Colonic mucosa (tissue), 4 donors: ENCODE measurements at regions not wholly inside any gene's neighbourhood (a gene's known extent, or its start where the extent isn't known, plus 50 kb on each side); places are given as distances from the start of the nearest gene placed in this dataset.

Source experiments
- DNase-seq: peaks from one replicate; pipeline ENCODE4 v3.0.0-alpha.2; 2020
- H3K27ac ChIP-seq: fragments of 200-600 bp; one replicate; pipeline ENCODE4 v1.8.0; 2021
- H3K27me3 ChIP-seq: fragments of 200-600 bp; one replicate; pipeline ENCODE4 v1.8.0; 2021
- H3K36me3 ChIP-seq: fragments of 200-600 bp; one replicate; pipeline ENCODE4 v1.8.0; 2021
- H3K4me1 ChIP-seq: fragments of 200-600 bp; one replicate; pipeline ENCODE4 v1.8.0; 2021; ENCODE audit warnings: mild to moderate bottlenecking
- H3K4me3 ChIP-seq: fragments of 200-600 bp; one replicate; pipeline ENCODE4 v1.8.0; 2021
- H3K9ac ChIP-seq, 2 donors: one replicate each; pipeline ENCODE4 v1.7.0; 2013; ENCODE audit warnings: control low read depth in 2 of 2, low read depth in 2 of 2, low read length in 2 of 2
- H3K9me3 ChIP-seq: fragments of 200-600 bp; one replicate; pipeline ENCODE4 v1.8.0; 2021
- intact Hi-C: fragments of 100-400 bp; cut with DNase I; formaldehyde crosslinking; loops from one replicate; pipeline ENCODE4 v1.14.1; 2022
- TF ChIP-seq, protein P1 (sequence below): fragments of 200-600 bp; IDR thresholded peaks from one replicate; pipeline ENCODE4 v1.8.0; 2022; ENCODE audit warnings: antibody characterized with exemption, mild to moderate bottlenecking
- donor health status: healthy.
- donor health status: DM: no; HTN: no; CAD: no.
- donor health status: DM: no; HTN: no; CAD: no.

- H3K27me3 ChIP-seq, result no peaks in the 10 kb centered on the region
- intact Hi-C loops, result no loop called here
- no peak overlapping the region for H3K4me3 ChIP-seq
- H3K9me3 ChIP-seq, result no peaks in the 10 kb centered on the region
- no peaks in the 10 kb centered on the region for H3K4me1 ChIP-seq
- H3K27ac ChIP-seq, result no peak overlapping the region
- H3K9ac ChIP-seq, result no peak overlapping the region
- DNase-seq, result no peak
- H3K36me3 ChIP-seq, result no peaks in the 10 kb centered on the region
- TF ChIP-seq, protein P1, sequence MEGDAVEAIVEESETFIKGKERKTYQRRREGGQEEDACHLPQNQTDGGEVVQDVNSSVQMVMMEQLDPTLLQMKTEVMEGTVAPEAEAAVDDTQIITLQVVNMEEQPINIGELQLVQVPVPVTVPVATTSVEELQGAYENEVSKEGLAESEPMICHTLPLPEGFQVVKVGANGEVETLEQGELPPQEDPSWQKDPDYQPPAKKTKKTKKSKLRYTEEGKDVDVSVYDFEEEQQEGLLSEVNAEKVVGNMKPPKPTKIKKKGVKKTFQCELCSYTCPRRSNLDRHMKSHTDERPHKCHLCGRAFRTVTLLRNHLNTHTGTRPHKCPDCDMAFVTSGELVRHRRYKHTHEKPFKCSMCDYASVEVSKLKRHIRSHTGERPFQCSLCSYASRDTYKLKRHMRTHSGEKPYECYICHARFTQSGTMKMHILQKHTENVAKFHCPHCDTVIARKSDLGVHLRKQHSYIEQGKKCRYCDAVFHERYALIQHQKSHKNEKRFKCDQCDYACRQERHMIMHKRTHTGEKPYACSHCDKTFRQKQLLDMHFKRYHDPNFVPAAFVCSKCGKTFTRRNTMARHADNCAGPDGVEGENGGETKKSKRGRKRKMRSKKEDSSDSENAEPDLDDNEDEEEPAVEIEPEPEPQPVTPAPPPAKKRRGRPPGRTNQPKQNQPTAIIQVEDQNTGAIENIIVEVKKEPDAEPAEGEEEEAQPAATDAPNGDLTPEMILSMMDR, result no peak
These were observed 521.9 kb downstream of the CCDC85A start for GRCh38 chr2:56705713-56706112.

DNA sequence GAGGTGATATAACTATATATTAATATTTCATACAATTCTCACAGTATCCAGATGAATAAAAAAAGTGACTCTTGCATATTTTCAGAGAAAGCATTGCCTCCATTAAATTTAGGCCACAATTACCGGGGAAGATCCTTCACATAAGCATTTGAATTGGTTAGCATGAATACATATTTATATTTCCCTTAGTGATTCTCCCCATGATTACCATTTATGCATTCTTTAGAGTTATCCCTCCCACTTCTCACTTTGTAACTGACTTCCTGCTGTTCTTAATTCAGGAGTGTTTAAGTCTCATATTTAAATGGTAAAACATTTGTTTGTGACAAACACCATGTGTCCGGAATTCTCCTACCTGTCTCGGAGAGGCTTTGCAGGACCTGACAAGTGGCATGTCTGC, 523.4 kb downstream of the CCDC85A start:
- no peak for DNase-seq
- Histone ChIP-seq H3K9ac (no peak overlapping the region), H3K9me3 (no peaks in the 10 kb centered on the region), H3K27me3 (no peaks in the 10 kb centered on the region), H3K36me3 (no peaks in the 10 kb centered on the region), H3K4me3 (no peak overlapping the region), H3K27ac (no peak overlapping the region), H3K4me1 (no peaks in the 10 kb centered on the region)
- intact Hi-C loops, result no loop called here
- TF ChIP-seq, protein P1, result no peak

GRCh38 chr2:56707650-56708049, 523.9 kb downstream of the CCDC85A start:
- no peaks in the 10 kb centered on the region for H3K27me3 ChIP-seq
- TF ChIP-seq, protein P1, result no peak
- H3K9me3 ChIP-seq, result no peaks in the 10 kb centered on the region
- no peak overlapping the region for H3K27ac ChIP-seq
- no peaks in the 10 kb centered on the region for H3K36me3 ChIP-seq
- no peaks in the 10 kb centered on the region for H3K4me1 ChIP-seq
- no peak overlapping the region for H3K4me3 ChIP-seq
- no peak for DNase-seq
- H3K9ac ChIP-seq, result no peak overlapping the region
- intact Hi-C loops, result no loop called here

DNA sequence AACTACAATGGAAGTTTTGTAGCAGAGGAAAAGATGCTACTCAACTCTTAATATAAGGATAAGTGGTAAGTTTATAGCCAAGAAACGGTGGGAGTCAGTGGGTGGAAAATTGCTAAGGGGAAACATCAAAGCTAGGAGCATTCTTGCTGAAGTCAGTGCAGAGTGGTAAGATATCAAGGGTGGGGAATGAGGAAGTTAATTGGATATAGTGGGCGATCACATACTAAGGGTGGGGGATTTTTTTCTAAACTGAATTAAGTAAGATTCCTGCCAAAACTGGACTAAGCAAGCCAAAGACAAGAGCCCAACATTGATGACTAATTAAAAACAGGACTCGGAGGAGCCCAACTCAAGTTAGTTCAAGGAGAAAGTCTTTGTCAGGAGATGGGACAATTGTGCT, 525.4 kb downstream of the CCDC85A start:
- Histone ChIP-seq H3K27me3 (no peaks in the 10 kb centered on the region), H3K27ac (no peak overlapping the region), H3K4me1 (no peaks in the 10 kb centered on the region), H3K4me3 (no peak overlapping the region), H3K36me3 (no peaks in the 10 kb centered on the region), H3K9ac (no peak overlapping the region), H3K9me3 (no peaks in the 10 kb centered on the region)
- no peak for DNase-seq
- TF ChIP-seq, protein P1, result no peak
- intact Hi-C loops, result no loop called here

DNA sequence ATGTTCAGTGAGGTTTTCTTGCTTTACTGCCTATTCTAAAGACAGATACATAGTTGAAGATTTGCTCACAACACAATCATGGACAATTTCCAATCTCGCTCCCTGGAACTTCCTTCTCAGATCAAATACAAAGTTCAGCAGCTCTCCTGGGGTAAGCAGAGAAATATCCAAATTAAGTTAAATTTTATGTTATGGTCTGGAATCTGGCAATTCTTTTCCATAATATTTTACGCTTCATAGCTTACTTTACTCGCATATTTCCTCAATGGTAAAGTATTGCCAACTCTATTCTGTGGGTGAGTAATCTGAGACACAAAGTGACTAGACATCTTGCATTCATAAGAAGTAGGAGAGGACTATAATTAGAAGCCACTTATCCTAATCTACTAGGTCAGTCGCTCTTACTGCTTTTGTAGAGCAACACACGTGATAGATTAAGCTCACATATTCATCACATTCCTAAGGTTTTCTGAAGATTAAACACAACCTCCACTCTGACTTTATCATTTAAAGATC, 529.4 kb downstream of the CCDC85A start:
- Histone ChIP-seq H3K4me3 (no peak overlapping the region), H3K36me3 (no peaks in the 10 kb centered on the region), H3K27ac (no peak overlapping the region), H3K9me3 (no peaks in the 10 kb centered on the region), H3K9ac (no peak overlapping the region), H3K27me3 (no peaks in the 10 kb centered on the region), H3K4me1 (no peaks in the 10 kb centered on the region)
- TF ChIP-seq, protein P1, result no peak
- no peak for DNase-seq
- intact Hi-C loops, result no loop called here
